GM10266 (cell line): ENCODE measurements at regions not wholly inside any gene's neighbourhood (a gene's known extent, or its start where the extent isn't known, plus 50 kb on each side); places are given as distances from the start of the nearest gene placed in this dataset.

Source experiments
- DNase-seq: peaks from one replicate; pipeline ENCODE4 v3.0.0; 2012; ENCODE audit errors: extremely low spot score
- CTCF ChIP-seq: IDR thresholded peaks from 2 replicates; pipeline ENCODE4 v1.5.1; 2012; ENCODE audit warnings: mild to moderate bottlenecking, low read depth; ENCODE audit not compliant: control insufficient read depth, insufficient read depth; ENCODE audit errors: missing control alignments

- no peak for TF ChIP-seq CTCF
- peak; percentile 31 for DNase-seq
Observed at GRCh38 chrX:39439906-39440798, 638.9 kb downstream of the MID1IP1 start.

- no peak for DNase-seq
- TF ChIP-seq CTCF = no peak
Observed at GRCh38 chrX:39440799-39441284, 639.6 kb downstream of the MID1IP1 start.

- no peak for TF ChIP-seq CTCF
- no peak for DNase-seq
Observed at GRCh38 chrX:39442332-39442731, 641.1 kb downstream of the MID1IP1 start.

GRCh38 chrX:39443240-39443639 lies 642.0 kb downstream of the MID1IP1 start:
- DNase-seq = no peak
- TF ChIP-seq CTCF = no peak

- peak; percentile 15 for TF ChIP-seq CTCF
- DNase-seq = peak; percentile 6
Observed at GRCh38 chrX:39445336-39445735, 644.1 kb downstream of the MID1IP1 start.

- TF ChIP-seq CTCF = no peak
- DNase-seq = no peak
Observed at GRCh38 chrX:39449352-39449751, 648.1 kb downstream of the MID1IP1 start.
